ENCODE measurements at regions not wholly inside any gene's neighbourhood (a gene's known extent, or its start where the extent isn't known, plus 50 kb on each side); places are given as distances from the start of the nearest gene placed in this dataset.
"Not testable (repeated sequence)": the region's sequence is repeated elsewhere in the genome, so short reads cannot be mapped to it uniquely, and the experiment has no call there.

DNA sequence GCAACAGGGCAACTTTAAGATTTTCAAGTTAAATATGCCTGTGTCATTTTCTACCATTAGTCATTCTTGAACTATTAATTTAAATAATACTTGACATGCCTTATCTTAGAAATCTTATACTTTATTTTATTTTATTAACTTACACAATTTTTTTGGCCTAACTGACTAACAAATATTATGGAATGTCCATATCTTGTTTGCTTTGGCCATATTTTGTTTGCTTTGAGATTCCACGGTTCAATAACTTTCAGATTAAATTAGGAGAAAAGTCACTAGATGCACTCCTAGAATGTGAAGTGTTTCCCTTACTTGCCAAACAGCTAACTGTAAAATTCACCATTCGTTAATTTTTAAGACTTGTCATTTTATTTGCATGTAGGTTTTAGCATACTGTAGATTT, 684.0 kb upstream of the MANEA start:
- Histone ChIP-seq H3K9ac (ENCODE audit: insufficient read depth, low read length) (no peak overlapping the region), H4K20me1 (ENCODE audit: control insufficient read depth, extremely low read depth, insufficient read depth, low read length) (no peaks in the 10 kb centered on the region), H3K27ac (ENCODE audit: insufficient read depth, low read length) (no peak overlapping the region), H3K36me3 (ENCODE audit: control insufficient read depth, insufficient read depth, low read length) (no peaks in the 10 kb centered on the region), H3K9me3 (ENCODE audit: control insufficient read depth, insufficient read depth, low read depth, low read length) (no peaks in the 10 kb centered on the region), H3K4me3 (replicated peaks in 1 of 4; ENCODE audit: control extremely low read depth in 1 of 4, insufficient read depth in 1 of 4, low read depth in 3 of 4, low read length in 4 of 4) (no peak overlapping the region), H3K4me1 (ENCODE audit: control insufficient read depth, extremely low read depth, insufficient read depth, low read length) (no peaks in the 10 kb centered on the region), H3K79me2 (ENCODE audit: control insufficient read depth, insufficient read depth, low read length) (no peaks in the 10 kb centered on the region), H2AFZ (ENCODE audit: low read length) (no peak overlapping the region), H3K27me3 (ENCODE audit: control insufficient read depth, insufficient read depth, low read length) (no peaks in the 10 kb centered on the region), H3K4me2 (ENCODE audit: extremely low read depth, insufficient read depth, low read length) (no peak overlapping the region)
- TF ChIP-seq EZH2 (IDR thresholded peaks at IDR 0.05; ENCODE audit: low read length, missing control alignments), result no peak
- TF ChIP-seq, protein P1, sequence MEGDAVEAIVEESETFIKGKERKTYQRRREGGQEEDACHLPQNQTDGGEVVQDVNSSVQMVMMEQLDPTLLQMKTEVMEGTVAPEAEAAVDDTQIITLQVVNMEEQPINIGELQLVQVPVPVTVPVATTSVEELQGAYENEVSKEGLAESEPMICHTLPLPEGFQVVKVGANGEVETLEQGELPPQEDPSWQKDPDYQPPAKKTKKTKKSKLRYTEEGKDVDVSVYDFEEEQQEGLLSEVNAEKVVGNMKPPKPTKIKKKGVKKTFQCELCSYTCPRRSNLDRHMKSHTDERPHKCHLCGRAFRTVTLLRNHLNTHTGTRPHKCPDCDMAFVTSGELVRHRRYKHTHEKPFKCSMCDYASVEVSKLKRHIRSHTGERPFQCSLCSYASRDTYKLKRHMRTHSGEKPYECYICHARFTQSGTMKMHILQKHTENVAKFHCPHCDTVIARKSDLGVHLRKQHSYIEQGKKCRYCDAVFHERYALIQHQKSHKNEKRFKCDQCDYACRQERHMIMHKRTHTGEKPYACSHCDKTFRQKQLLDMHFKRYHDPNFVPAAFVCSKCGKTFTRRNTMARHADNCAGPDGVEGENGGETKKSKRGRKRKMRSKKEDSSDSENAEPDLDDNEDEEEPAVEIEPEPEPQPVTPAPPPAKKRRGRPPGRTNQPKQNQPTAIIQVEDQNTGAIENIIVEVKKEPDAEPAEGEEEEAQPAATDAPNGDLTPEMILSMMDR (conservative IDR thresholded peaks at IDR 0.05 in 1 of 2, IDR thresholded peaks at IDR 0.05 in 1 of 2; ENCODE audit: low read depth in 1 of 2, low read length in 2 of 2), result no peak
- no peak for DNase-seq (ENCODE audit: low read depth in 2 of 2)

- not testable (repeated sequence) for H4K20me1 ChIP-seq (ENCODE audit: control insufficient read depth, extremely low read depth, insufficient read depth, low read length); H3K4me3 ChIP-seq (replicated peaks in 1 of 4; ENCODE audit: control extremely low read depth in 1 of 4, insufficient read depth in 1 of 4, low read depth in 3 of 4, low read length in 4 of 4); H3K4me1 ChIP-seq (ENCODE audit: control insufficient read depth, extremely low read depth, insufficient read depth, low read length); H3K4me2 ChIP-seq (ENCODE audit: extremely low read depth, insufficient read depth, low read length); H3K36me3 ChIP-seq (ENCODE audit: control insufficient read depth, insufficient read depth, low read length); H3K9ac ChIP-seq (ENCODE audit: insufficient read depth, low read length); H3K27me3 ChIP-seq (ENCODE audit: control insufficient read depth, insufficient read depth, low read length); H3K9me3 ChIP-seq (ENCODE audit: control insufficient read depth, insufficient read depth, low read depth, low read length); DNase-seq (ENCODE audit: low read depth in 2 of 2); H3K79me2 ChIP-seq (ENCODE audit: control insufficient read depth, insufficient read depth, low read length); H3K27ac ChIP-seq (ENCODE audit: insufficient read depth, low read length); H2AFZ ChIP-seq (ENCODE audit: low read length)
Observed at GRCh38 chr6:94873819-94874218, 703.5 kb upstream of the MANEA start.

- TF ChIP-seq, protein P1 (conservative IDR thresholded peaks at IDR 0.05 in 1 of 2, IDR thresholded peaks at IDR 0.05 in 1 of 2; ENCODE audit: low read depth in 1 of 2, low read length in 2 of 2), result no peak
- no peak for TF ChIP-seq EZH2 (IDR thresholded peaks at IDR 0.05; ENCODE audit: low read length, missing control alignments)
- Histone ChIP-seq H3K36me3 (ENCODE audit: control insufficient read depth, insufficient read depth, low read length) (no peaks in the 10 kb centered on the region), H3K79me2 (ENCODE audit: control insufficient read depth, insufficient read depth, low read length) (no peaks in the 10 kb centered on the region), H3K27me3 (ENCODE audit: control insufficient read depth, insufficient read depth, low read length) (no peaks in the 10 kb centered on the region), H3K9me3 (ENCODE audit: control insufficient read depth, insufficient read depth, low read depth, low read length) (no peaks in the 10 kb centered on the region), H3K4me3 (replicated peaks in 1 of 4; ENCODE audit: control extremely low read depth in 1 of 4, insufficient read depth in 1 of 4, low read depth in 3 of 4, low read length in 4 of 4) (no peak overlapping the region), H3K27ac (ENCODE audit: insufficient read depth, low read length) (no peak overlapping the region), H4K20me1 (ENCODE audit: control insufficient read depth, extremely low read depth, insufficient read depth, low read length) (no peaks in the 10 kb centered on the region), H2AFZ (ENCODE audit: low read length) (no peak overlapping the region), H3K4me2 (ENCODE audit: extremely low read depth, insufficient read depth, low read length) (no peak overlapping the region), H3K4me1 (ENCODE audit: control insufficient read depth, extremely low read depth, insufficient read depth, low read length) (no peaks in the 10 kb centered on the region), H3K9ac (ENCODE audit: insufficient read depth, low read length) (no peak overlapping the region)
- DNase-seq (ENCODE audit: low read depth in 2 of 2), result peak in 1 of 2 donors; percentile 11
Observed at GRCh38 chr6:94862112-94862511, 715.2 kb upstream of the MANEA start.
